Neural progenitor cell (in vitro differentiated cells): ENCODE measurements at regions not wholly inside any gene's neighbourhood (a gene's known extent, or its start where the extent isn't known, plus 50 kb on each side); places are given as distances from the start of the nearest gene placed in this dataset.

Experiments
- CTCF ChIP-seq: fragments of 200-600 bp; sonication (generic); IDR thresholded peaks from 2 replicates; pipeline ENCODE4 v1.5.1; 2017; ENCODE audit warnings: antibody characterized with exemption, mild to moderate bottlenecking
- EZH2 ChIP-seq: fragments of 200-600 bp; sonication (generic); IDR thresholded peaks from 2 replicates; pipeline ENCODE4 v1.6.1; 2017; ENCODE audit warnings: antibody characterized with exemption, mild to moderate bottlenecking, moderate library complexity
- EZH2phosphoT487 ChIP-seq: fragments of 200-600 bp; sonication (generic); IDR thresholded peaks from 2 replicates; pipeline ENCODE4 v1.6.1; 2017; ENCODE audit warnings: antibody characterized with exemption

- TF ChIP-seq CTCF (no peak), EZH2phosphoT487 (no peak), EZH2 (no peak)
These were observed 394.0 kb downstream of the DLEU7 start for GRCh38 chr13:50449465-50449864.
